ENCODE measurements at regions not wholly inside any gene's neighbourhood (a gene's known extent, or its start where the extent isn't known, plus 50 kb on each side); places are given as distances from the start of the nearest gene placed in this dataset.

- DNase-seq (ENCODE audit: low spot score), result no peak
Measured at GRCh38 chr6:22027040-22027725, 269.7 kb downstream of the PRL start.

- DNase-seq (ENCODE audit: low spot score), result no peak
Measured at GRCh38 chr6:22028403-22029090, 268.3 kb downstream of the PRL start.

GRCh38 chr6:22029171-22029570 lies 267.7 kb downstream of the PRL start:
- no peak for DNase-seq (ENCODE audit: low spot score)

- DNase-seq (ENCODE audit: low spot score), result no peak
Measured at GRCh38 chr6:22030730-22031619, 265.9 kb downstream of the PRL start.

GRCh38 chr6:22035690-22036089 lies 261.1 kb downstream of the PRL start:
- DNase-seq (ENCODE audit: low spot score), result no peak

- no peak for DNase-seq (ENCODE audit: low spot score)
Measured at GRCh38 chr6:22036275-22036674, 260.6 kb downstream of the PRL start.

- no peak for DNase-seq (ENCODE audit: low spot score)
Measured at GRCh38 chr6:22036699-22037098, 260.1 kb downstream of the PRL start.

GRCh38 chr6:22041797-22042480 lies 254.9 kb downstream of the PRL start:
- no peak for DNase-seq (ENCODE audit: low spot score)

- DNase-seq (ENCODE audit: low spot score), result no peak
Measured at GRCh38 chr6:22042706-22043105, 254.1 kb downstream of the PRL start.

- DNase-seq (ENCODE audit: low spot score), result no peak
Measured at GRCh38 chr6:22043284-22043962, 253.4 kb downstream of the PRL start.

- DNase-seq (ENCODE audit: low spot score), result no peak
Measured at GRCh38 chr6:22045261-22045912, 251.4 kb downstream of the PRL start.

- DNase-seq (ENCODE audit: low spot score), result no peak
Measured at GRCh38 chr6:22049002-22049401, 247.8 kb downstream of the PRL start.

- DNase-seq (ENCODE audit: low spot score), result no peak
Measured at GRCh38 chr6:22053391-22053997, 243.3 kb downstream of the PRL start.

- DNase-seq (ENCODE audit: low spot score), result no peak
Measured at GRCh38 chr6:22056398-22056797, 240.4 kb downstream of the PRL start.

GRCh38 chr6:22057962-22058361 lies 238.9 kb downstream of the PRL start:
- DNase-seq (ENCODE audit: low spot score), result no peak

GRCh38 chr6:22059126-22059525 lies 237.7 kb downstream of the PRL start:
- no peak for DNase-seq (ENCODE audit: low spot score)

- DNase-seq (ENCODE audit: low spot score), result no peak
Measured at GRCh38 chr6:22059946-22060345, 236.9 kb downstream of the PRL start.

- DNase-seq (ENCODE audit: low spot score), result no peak
Measured at GRCh38 chr6:22062807-22063408, 233.9 kb downstream of the PRL start.

GRCh38 chr6:22064558-22064957 lies 232.3 kb downstream of the PRL start:
- no peak for DNase-seq (ENCODE audit: low spot score)

GRCh38 chr6:22067122-22067521 lies 229.7 kb downstream of the PRL start:
- no peak for DNase-seq (ENCODE audit: low spot score)

Data from hematopoietic multipotent progenitor cell treated with erythropoietin and hydrocortisone succinate and interleukin-3 and kit ligand, for 15 days (in vitro differentiated cells).